RWPE1 (cell line): ENCODE measurements at regions not wholly inside any gene's neighbourhood (a gene's known extent, or its start where the extent isn't known, plus 50 kb on each side); places are given as distances from the start of the nearest gene placed in this dataset.

Experiments
- CTCF ChIA-PET: fragments of 350-600 bp; sonication (Branson Sonifier 250); formaldehyde crosslinking; extraction: SDS; loops from one replicate; lab custom pipeline; 2021; lab: Yijun Ruan, JAX
- POLR2A ChIA-PET: fragments of 400-600 bp; formaldehyde crosslinking; extraction: SDS; loops from one replicate; lab custom pipeline; 2020; ENCODE audit warnings: antibody characterized with exemption; ENCODE audit not compliant: low non-redundant PET; lab: Yijun Ruan, JAX
- DNase-seq: peaks from one replicate; pipeline ENCODE4 v3.0.0; 2012; ENCODE audit warnings: low spot score
- H3K27ac ChIP-seq: fragments of 450-650 bp; 2 replicates; pipeline ENCODE4 v1.5.1; 2017
- TF ChIP-seq, protein P1 (sequence below): fragments of 450-650 bp; conservative IDR thresholded peaks from 2 replicates; pipeline ENCODE4 v1.5.1; 2017; ENCODE audit warnings: low read depth, mild to moderate bottlenecking

DNA sequence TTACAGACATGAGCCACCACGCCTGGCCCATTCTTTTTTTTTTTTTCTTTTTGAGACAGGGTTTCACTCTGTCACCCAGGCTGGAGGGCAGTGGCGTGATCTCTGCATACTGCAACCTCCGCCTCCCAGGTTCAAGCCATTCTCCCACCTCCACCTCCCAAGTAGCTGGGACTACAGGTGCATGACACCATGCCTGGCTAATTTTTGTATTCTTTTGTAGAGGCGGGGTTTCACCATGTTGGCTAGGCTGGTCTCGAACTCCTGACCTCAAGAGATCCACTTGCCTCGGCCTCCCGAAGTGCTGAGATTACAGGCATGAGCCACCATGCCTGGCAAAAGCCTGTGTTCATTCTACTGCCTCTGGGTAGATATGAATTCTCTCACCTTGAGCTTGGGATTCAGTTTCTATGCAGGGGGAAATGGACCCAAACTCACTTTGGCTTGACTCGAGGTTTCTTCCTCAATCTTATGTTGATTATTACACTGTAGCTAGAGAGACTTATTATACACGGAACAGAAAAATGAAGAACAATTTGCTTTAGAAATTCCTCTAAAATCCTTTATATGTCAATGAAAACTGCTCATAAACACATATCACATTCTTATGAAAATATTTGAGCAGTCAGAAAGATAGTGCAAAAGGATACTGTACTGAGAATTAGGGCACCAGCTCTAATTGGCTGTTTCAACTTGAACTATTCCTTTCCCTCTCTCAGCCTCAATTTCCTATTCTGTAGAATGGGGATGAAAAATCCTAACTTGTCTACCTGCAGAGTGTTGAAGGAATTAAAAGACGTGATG lies 252.3 kb downstream of the MYCN start:
- CTCF ChIA-PET: no interaction called here
- TF ChIP-seq, protein P1, sequence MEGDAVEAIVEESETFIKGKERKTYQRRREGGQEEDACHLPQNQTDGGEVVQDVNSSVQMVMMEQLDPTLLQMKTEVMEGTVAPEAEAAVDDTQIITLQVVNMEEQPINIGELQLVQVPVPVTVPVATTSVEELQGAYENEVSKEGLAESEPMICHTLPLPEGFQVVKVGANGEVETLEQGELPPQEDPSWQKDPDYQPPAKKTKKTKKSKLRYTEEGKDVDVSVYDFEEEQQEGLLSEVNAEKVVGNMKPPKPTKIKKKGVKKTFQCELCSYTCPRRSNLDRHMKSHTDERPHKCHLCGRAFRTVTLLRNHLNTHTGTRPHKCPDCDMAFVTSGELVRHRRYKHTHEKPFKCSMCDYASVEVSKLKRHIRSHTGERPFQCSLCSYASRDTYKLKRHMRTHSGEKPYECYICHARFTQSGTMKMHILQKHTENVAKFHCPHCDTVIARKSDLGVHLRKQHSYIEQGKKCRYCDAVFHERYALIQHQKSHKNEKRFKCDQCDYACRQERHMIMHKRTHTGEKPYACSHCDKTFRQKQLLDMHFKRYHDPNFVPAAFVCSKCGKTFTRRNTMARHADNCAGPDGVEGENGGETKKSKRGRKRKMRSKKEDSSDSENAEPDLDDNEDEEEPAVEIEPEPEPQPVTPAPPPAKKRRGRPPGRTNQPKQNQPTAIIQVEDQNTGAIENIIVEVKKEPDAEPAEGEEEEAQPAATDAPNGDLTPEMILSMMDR: no peak
- POLR2A ChIA-PET: no interaction called here
- no peak overlapping the region for H3K27ac ChIP-seq
- DNase-seq: no peak

DNA sequence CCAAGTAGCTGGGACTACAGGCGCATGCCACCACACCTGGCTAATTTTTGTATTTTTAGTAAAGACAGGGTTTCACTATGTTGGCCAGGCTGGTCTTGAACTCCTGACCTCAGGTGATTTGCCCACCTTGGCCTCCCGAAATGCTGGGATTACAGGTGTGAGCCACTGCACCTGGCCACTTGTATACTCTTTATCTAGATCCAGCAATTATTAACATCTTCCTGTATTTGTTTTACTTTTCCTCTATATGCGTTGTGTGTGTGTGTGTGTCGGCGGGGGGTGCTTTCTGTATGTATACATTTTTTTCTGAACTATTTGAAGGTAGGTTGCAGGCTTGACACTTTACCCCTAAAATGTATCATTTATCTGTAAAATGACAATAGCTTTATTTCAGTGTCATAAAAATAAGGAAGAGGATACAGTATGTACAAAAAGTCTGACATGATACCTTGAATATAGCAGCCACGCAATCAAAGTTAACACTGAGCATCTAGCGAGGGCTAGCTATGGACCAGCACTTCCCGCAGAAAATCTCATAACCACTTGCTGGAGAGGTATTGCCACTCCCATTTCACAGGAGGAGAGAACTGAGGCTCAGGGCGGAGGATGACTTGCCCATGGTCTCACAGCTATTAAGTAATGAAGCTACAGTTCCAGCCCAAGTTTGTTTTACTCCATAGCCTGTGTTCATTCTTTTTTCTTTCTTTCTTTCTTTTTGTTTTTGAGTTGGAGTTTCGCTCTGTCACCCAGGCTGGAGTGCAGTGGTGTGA lies 251.3 kb downstream of the MYCN start:
- POLR2A ChIA-PET: no interaction called here
- no peak for DNase-seq
- CTCF ChIA-PET: interaction anchor here (0.6 kb wide), 1 partner anchor 68 kb away, joined by 3 read pairs; no protein-coding TSS in a partner anchor
- TF ChIP-seq, protein P1: no peak
- H3K27ac ChIP-seq: no peak overlapping the region

DNA sequence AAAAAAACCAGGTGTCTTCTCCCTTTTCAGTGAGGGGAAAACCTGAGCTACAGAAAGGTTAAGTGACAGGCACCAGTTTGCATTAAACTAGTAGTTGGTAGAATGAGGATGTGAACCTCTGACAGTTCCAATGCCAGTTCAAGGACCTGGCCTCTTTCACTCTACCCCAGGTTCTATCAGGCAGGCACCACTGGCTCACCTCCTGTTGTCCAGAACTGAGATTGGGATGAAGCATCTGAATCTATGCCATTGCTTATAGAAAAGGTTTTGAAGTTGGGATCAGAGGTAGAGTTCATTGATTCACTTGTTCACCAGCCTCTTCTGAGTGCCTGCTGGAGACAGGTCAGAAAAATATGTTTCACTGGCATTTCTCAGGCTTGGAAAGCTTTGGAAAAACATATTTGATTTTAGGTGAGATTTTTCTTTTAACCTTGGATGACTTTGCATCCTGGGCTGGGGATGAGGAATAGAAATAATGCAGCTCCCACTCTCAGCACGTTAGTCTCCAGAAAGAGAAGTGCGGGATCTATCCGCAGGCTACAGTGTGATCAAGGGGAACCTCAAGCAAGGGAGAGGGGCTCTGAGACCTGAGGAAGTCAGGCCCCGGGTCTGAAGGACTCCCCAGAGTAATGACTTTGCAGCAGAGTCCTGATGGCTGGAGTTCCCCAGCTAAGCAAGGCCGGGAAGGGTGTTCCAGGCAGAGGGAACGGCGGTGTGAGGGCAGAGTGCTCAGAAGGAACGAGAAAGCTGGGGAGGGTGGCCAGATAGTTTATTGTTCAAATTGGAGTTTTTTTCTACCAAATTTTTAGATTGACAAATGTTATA lies 250.3 kb downstream of the MYCN start:
- no peak for DNase-seq
- ChIA-PET POLR2A (no interaction called here), CTCF (no interaction called here)
- TF ChIP-seq, protein P1: no peak
- no peak overlapping the region for H3K27ac ChIP-seq

DNA sequence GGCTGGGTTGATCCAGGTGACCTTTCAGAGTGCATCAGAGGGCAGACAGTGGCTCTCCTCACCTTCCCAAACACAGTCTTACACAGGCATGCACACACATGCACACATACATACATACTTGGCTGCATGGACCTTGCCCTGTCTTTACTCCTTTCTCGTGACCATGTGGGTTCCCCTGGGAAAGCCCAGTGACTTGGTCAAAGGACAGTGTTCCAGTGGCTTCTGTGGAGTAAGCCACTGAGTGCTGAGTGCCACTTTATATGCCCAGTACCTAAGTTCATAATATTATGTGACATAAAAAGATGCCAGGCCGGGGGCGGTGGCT lies 249.4 kb downstream of the MYCN start:
- CTCF ChIA-PET: no interaction called here
- POLR2A ChIA-PET: no interaction called here
- H3K27ac ChIP-seq: no peak overlapping the region
- TF ChIP-seq, protein P1: no peak
- DNase-seq: no peak

DNA sequence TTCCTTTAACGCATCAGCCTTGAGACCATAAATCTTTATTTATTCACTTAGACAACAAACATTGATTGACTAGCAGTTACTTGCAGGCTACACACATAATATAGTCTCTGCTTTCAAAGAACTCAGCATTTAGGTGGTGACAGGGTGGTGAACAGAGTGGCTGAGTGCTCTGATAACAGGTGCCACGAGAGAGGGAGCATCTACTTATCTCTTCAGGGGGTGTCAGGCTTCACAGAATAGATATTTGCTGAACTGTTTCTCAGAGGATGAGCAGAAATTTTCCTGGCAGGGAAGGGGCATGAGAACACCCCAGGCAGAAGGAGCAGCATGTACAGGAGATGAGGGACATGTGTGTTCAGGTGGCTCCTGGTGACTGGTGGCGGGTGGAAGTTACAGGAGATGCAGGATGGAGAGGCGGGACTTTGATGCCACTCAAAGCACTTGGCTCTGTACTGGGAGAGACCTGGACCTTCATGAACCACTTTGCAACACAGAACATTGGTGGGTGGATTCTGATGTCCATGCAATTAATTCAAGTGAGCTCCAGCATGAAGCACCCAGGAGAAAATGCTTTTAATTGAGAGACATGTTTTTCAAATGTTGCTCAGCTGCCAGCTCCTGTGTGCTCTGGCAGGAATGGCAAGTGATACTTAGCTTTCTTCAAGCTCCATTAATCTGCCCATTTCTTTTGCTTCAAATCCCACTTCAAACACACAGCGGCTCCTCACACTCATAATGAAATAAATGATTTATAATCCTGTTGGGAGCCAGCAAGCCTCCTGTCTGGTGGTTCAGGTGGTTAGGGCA lies 248.9 kb downstream of the MYCN start:
- TF ChIP-seq, protein P1: no peak
- POLR2A ChIA-PET: no interaction called here
- no peak overlapping the region for H3K27ac ChIP-seq
- CTCF ChIA-PET: no interaction called here
- DNase-seq: no peak
